ENCODE measurements at regions not wholly inside any gene's neighbourhood (a gene's known extent, or its start where the extent isn't known, plus 50 kb on each side); places are given as distances from the start of the nearest gene placed in this dataset.
"Not testable (repeated sequence)": the region's sequence is repeated elsewhere in the genome, so short reads cannot be mapped to it uniquely, and the experiment has no call there.

- Histone ChIP-seq H3K36me3 (ENCODE audit: control insufficient read depth in 2 of 2, insufficient read depth in 2 of 2, low read length in 2 of 2) (no peaks in the 10 kb centered on the region), H3K9ac (ENCODE audit: low read depth in 1 of 2, low read length in 2 of 2) (no peak overlapping the region), H3K27me3 (ENCODE audit: control insufficient read depth in 2 of 2, insufficient read depth in 2 of 2, low read length in 2 of 2) (no peaks in the 10 kb centered on the region), H3K4me3 (ENCODE audit: low read length in 2 of 2) (no peak overlapping the region), H3K9me3 (ENCODE audit: control insufficient read depth in 2 of 2, low read length in 2 of 2) (no peaks in the 10 kb centered on the region), H3K27ac (ENCODE audit: low read depth in 2 of 2, low read length in 2 of 2) (no peak overlapping the region), H3K4me1 (ENCODE audit: control insufficient read depth in 2 of 2, insufficient read depth in 2 of 2, low read length in 2 of 2) (peaks cover 0 to 9% of the 10 kb centered on the region in 2 donors)
Measured at GRCh38 chr4:158958489-158959270, 144.2 kb upstream of the RAPGEF2 start.

- Histone ChIP-seq H3K4me3 (ENCODE audit: low read length in 2 of 2) (no peak overlapping the region), H3K4me1 (ENCODE audit: control insufficient read depth in 2 of 2, insufficient read depth in 2 of 2, low read length in 2 of 2) (no peaks in the 10 kb centered on the region), H3K27ac (ENCODE audit: low read depth in 2 of 2, low read length in 2 of 2) (no peak overlapping the region), H3K27me3 (ENCODE audit: control insufficient read depth in 2 of 2, insufficient read depth in 2 of 2, low read length in 2 of 2) (no peaks in the 10 kb centered on the region), H3K36me3 (ENCODE audit: control insufficient read depth in 2 of 2, insufficient read depth in 2 of 2, low read length in 2 of 2) (no peaks in the 10 kb centered on the region), H3K9ac (ENCODE audit: low read depth in 1 of 2, low read length in 2 of 2) (no peak overlapping the region), H3K9me3 (ENCODE audit: control insufficient read depth in 2 of 2, low read length in 2 of 2) (no peaks in the 10 kb centered on the region)
Measured at GRCh38 chr4:158962393-158962792, 140.5 kb upstream of the RAPGEF2 start.

GRCh38 chr4:158963282-158963681, 139.6 kb upstream of the RAPGEF2 start:
- H3K4me1 ChIP-seq (ENCODE audit: control insufficient read depth in 2 of 2, insufficient read depth in 2 of 2, low read length in 2 of 2); H3K9ac ChIP-seq (ENCODE audit: low read depth in 1 of 2, low read length in 2 of 2); H3K4me3 ChIP-seq (ENCODE audit: low read length in 2 of 2); H3K36me3 ChIP-seq (ENCODE audit: control insufficient read depth in 2 of 2, insufficient read depth in 2 of 2, low read length in 2 of 2); H3K27me3 ChIP-seq (ENCODE audit: control insufficient read depth in 2 of 2, insufficient read depth in 2 of 2, low read length in 2 of 2); H3K27ac ChIP-seq (ENCODE audit: low read depth in 2 of 2, low read length in 2 of 2); H3K9me3 ChIP-seq (ENCODE audit: control insufficient read depth in 2 of 2, low read length in 2 of 2): not testable (repeated sequence)

GRCh38 chr4:158964114-158964727, 138.7 kb upstream of the RAPGEF2 start:
- Histone ChIP-seq H3K27ac (ENCODE audit: low read depth in 2 of 2, low read length in 2 of 2) (no peak overlapping the region), H3K27me3 (ENCODE audit: control insufficient read depth in 2 of 2, insufficient read depth in 2 of 2, low read length in 2 of 2) (no peaks in the 10 kb centered on the region), H3K9me3 (ENCODE audit: control insufficient read depth in 2 of 2, low read length in 2 of 2) (no peaks in the 10 kb centered on the region), H3K36me3 (ENCODE audit: control insufficient read depth in 2 of 2, insufficient read depth in 2 of 2, low read length in 2 of 2) (no peaks in the 10 kb centered on the region), H3K9ac (ENCODE audit: low read depth in 1 of 2, low read length in 2 of 2) (no peak overlapping the region), H3K4me1 (ENCODE audit: control insufficient read depth in 2 of 2, insufficient read depth in 2 of 2, low read length in 2 of 2) (no peaks in the 10 kb centered on the region), H3K4me3 (ENCODE audit: low read length in 2 of 2) (no peak overlapping the region)

- Histone ChIP-seq H3K27me3 (ENCODE audit: control insufficient read depth in 2 of 2, insufficient read depth in 2 of 2, low read length in 2 of 2) (no peaks in the 10 kb centered on the region), H3K9ac (ENCODE audit: low read depth in 1 of 2, low read length in 2 of 2) (no peak overlapping the region), H3K27ac (ENCODE audit: low read depth in 2 of 2, low read length in 2 of 2) (no peak overlapping the region), H3K4me3 (ENCODE audit: low read length in 2 of 2) (no peak overlapping the region), H3K4me1 (ENCODE audit: control insufficient read depth in 2 of 2, insufficient read depth in 2 of 2, low read length in 2 of 2) (no peaks in the 10 kb centered on the region), H3K9me3 (ENCODE audit: control insufficient read depth in 2 of 2, low read length in 2 of 2) (no peaks in the 10 kb centered on the region), H3K36me3 (ENCODE audit: control insufficient read depth in 2 of 2, insufficient read depth in 2 of 2, low read length in 2 of 2) (no peaks in the 10 kb centered on the region)
Measured at GRCh38 chr4:158964728-158965124, 138.2 kb upstream of the RAPGEF2 start.

GRCh38 chr4:158965226-158965625, 137.7 kb upstream of the RAPGEF2 start:
- Histone ChIP-seq H3K4me3 (ENCODE audit: low read length in 2 of 2) (no peak overlapping the region), H3K4me1 (ENCODE audit: control insufficient read depth in 2 of 2, insufficient read depth in 2 of 2, low read length in 2 of 2) (no peaks in the 10 kb centered on the region), H3K36me3 (ENCODE audit: control insufficient read depth in 2 of 2, insufficient read depth in 2 of 2, low read length in 2 of 2) (no peaks in the 10 kb centered on the region), H3K27ac (ENCODE audit: low read depth in 2 of 2, low read length in 2 of 2) (no peak overlapping the region), H3K9ac (ENCODE audit: low read depth in 1 of 2, low read length in 2 of 2) (no peak overlapping the region), H3K9me3 (ENCODE audit: control insufficient read depth in 2 of 2, low read length in 2 of 2) (no peaks in the 10 kb centered on the region), H3K27me3 (ENCODE audit: control insufficient read depth in 2 of 2, insufficient read depth in 2 of 2, low read length in 2 of 2) (no peaks in the 10 kb centered on the region)

GRCh38 chr4:158966091-158966490, 136.8 kb upstream of the RAPGEF2 start:
- no peaks in the 10 kb centered on the region for H3K9me3 ChIP-seq (ENCODE audit: control insufficient read depth in 2 of 2, low read length in 2 of 2)
- no peaks in the 10 kb centered on the region for H3K4me1 ChIP-seq (ENCODE audit: control insufficient read depth in 2 of 2, insufficient read depth in 2 of 2, low read length in 2 of 2)
- no peak overlapping the region for H3K4me3 ChIP-seq (ENCODE audit: low read length in 2 of 2)
- H3K36me3 ChIP-seq (ENCODE audit: control insufficient read depth in 2 of 2, insufficient read depth in 2 of 2, low read length in 2 of 2): no peaks in the 10 kb centered on the region
- no peaks in the 10 kb centered on the region for H3K27me3 ChIP-seq (ENCODE audit: control insufficient read depth in 2 of 2, insufficient read depth in 2 of 2, low read length in 2 of 2)
- H3K9ac ChIP-seq (ENCODE audit: low read depth in 1 of 2, low read length in 2 of 2): no peak overlapping the region
- H3K27ac ChIP-seq (ENCODE audit: low read depth in 2 of 2, low read length in 2 of 2): no peak overlapping the region

GRCh38 chr4:158968961-158969360, 133.9 kb upstream of the RAPGEF2 start:
- no peaks in the 10 kb centered on the region for H3K27me3 ChIP-seq (ENCODE audit: control insufficient read depth in 2 of 2, insufficient read depth in 2 of 2, low read length in 2 of 2)
- H3K4me3 ChIP-seq (ENCODE audit: low read length in 2 of 2): no peak overlapping the region
- no peak overlapping the region for H3K27ac ChIP-seq (ENCODE audit: low read depth in 2 of 2, low read length in 2 of 2)
- no peak overlapping the region for H3K9ac ChIP-seq (ENCODE audit: low read depth in 1 of 2, low read length in 2 of 2)
- H3K4me1 ChIP-seq (ENCODE audit: control insufficient read depth in 2 of 2, insufficient read depth in 2 of 2, low read length in 2 of 2): no peaks in the 10 kb centered on the region
- no peaks in the 10 kb centered on the region for H3K9me3 ChIP-seq (ENCODE audit: control insufficient read depth in 2 of 2, low read length in 2 of 2)
- H3K36me3 ChIP-seq (ENCODE audit: control insufficient read depth in 2 of 2, insufficient read depth in 2 of 2, low read length in 2 of 2): no peaks in the 10 kb centered on the region

GRCh38 chr4:158970812-158971211, 132.1 kb upstream of the RAPGEF2 start:
- H3K4me1 ChIP-seq (ENCODE audit: control insufficient read depth in 2 of 2, insufficient read depth in 2 of 2, low read length in 2 of 2): no peaks in the 10 kb centered on the region

GRCh38 chr4:158974438-158974837, 128.4 kb upstream of the RAPGEF2 start:
- H3K27ac ChIP-seq (ENCODE audit: low read depth in 2 of 2, low read length in 2 of 2); H3K36me3 ChIP-seq (ENCODE audit: control insufficient read depth in 2 of 2, insufficient read depth in 2 of 2, low read length in 2 of 2); H3K27me3 ChIP-seq (ENCODE audit: control insufficient read depth in 2 of 2, insufficient read depth in 2 of 2, low read length in 2 of 2); H3K9ac ChIP-seq (ENCODE audit: low read depth in 1 of 2, low read length in 2 of 2); H3K4me1 ChIP-seq (ENCODE audit: control insufficient read depth in 2 of 2, insufficient read depth in 2 of 2, low read length in 2 of 2); H3K4me3 ChIP-seq (ENCODE audit: low read length in 2 of 2); H3K9me3 ChIP-seq (ENCODE audit: control insufficient read depth in 2 of 2, low read length in 2 of 2): not testable (repeated sequence)

More at GRCh38 chr4:158970812-158971211, 132.1 kb upstream of the RAPGEF2 start:
- Histone ChIP-seq H3K36me3 (ENCODE audit: control insufficient read depth in 2 of 2, insufficient read depth in 2 of 2, low read length in 2 of 2) (no peaks in the 10 kb centered on the region), H3K4me3 (ENCODE audit: low read length in 2 of 2) (no peak overlapping the region), H3K9ac (ENCODE audit: low read depth in 1 of 2, low read length in 2 of 2) (no peak overlapping the region), H3K27ac (ENCODE audit: low read depth in 2 of 2, low read length in 2 of 2) (no peak overlapping the region), H3K9me3 (ENCODE audit: control insufficient read depth in 2 of 2, low read length in 2 of 2) (no peaks in the 10 kb centered on the region), H3K27me3 (ENCODE audit: control insufficient read depth in 2 of 2, insufficient read depth in 2 of 2, low read length in 2 of 2) (no peaks in the 10 kb centered on the region)

Data from mucosa of rectum (tissue), 2 donors.